ENCODE measurements at regions not wholly inside any gene's neighbourhood (a gene's known extent, or its start where the extent isn't known, plus 50 kb on each side); places are given as distances from the start of the nearest gene placed in this dataset.
"Not testable (repeated sequence)": the region's sequence is repeated elsewhere in the genome, so short reads cannot be mapped to it uniquely, and the experiment has no call there.

DNA sequence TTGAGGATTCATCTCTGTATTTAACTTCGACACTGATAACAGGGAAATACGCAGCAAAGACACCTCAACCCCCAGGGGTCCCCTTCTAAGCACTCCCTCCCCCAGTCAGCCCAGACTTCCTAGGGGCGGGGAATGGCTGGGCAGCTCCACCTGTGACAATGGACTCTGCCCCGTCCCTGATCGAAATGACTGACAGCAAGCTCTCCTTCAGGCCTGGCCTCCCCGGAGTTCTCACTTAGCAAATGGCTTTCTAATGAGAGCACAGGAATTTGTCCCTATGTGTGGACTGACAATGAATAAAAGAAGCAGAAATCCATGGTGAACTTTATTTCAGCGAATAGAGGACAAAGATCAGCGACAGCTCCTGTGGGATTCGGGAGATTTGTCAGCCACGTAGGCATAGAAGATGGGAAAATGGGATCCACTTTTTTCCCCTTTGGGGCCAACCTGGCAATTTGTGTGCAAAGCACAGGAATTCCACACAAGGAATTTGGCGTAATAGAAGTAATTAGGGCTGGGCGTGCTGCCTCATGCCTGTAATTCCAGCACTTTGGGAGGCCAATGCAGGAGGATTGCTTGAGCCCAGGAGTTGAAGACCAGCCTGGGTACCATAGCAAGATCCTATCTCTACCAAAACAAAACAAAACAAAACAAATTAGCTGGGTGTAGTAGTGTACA lies 63.8 kb downstream of the TNFAIP2 start:
- DNase-seq: no peak

DNA sequence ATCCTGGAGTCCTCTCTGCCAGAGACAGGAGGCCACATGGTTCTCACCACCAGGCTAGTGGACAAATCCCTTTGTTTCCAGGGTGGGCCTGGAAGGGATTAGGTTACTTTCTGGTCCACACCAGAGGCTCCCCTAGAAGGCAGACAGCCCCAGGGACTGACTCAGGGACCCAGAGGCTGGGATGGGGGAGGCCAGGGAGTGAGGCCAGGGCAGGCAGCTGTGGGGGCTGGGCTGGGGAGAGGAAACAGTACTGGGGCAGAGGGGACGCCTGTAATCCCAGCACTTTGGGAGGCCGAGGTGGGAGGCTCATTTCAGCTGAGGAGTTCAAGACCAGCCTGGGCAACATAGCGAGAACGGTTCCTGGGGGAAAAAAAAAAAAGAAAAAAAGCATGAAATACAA lies 64.7 kb downstream of the TNFAIP2 start:
- DNase-seq: no peak

DNA sequence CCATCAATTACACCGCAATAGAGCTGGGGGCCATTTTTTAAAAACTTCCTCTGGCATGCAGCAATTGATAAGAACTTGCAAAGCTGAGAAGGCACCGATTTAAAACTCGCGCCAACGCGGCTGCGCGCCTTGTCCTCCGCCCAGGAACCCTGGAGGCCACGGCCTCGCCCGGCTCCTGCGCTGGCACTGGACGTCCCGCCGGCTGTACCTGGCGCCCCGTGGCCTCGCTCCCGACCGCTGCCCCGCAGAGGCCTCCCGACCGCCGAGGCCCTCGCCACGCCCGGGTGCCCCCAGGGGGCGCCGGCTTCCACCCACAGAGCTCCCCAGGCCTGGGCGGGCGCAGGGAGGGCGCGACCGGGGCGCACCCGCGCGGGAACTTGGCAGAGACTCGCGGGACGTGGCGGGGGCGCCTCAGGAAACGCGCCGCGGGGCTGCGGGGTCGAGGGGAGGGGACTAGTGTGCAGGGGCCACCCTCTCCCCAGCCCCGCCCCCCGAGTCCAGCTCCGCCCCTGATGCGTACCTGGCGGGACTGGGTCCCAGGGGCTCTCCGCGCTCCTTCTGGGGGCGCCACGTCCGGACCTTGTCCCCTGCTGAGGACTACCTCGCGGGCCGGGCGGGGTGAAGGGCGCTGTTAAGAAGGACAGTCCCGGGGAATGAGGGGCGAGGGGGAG lies 65.7 kb downstream of the TNFAIP2 start:
- DNase-seq: no peak

DNA sequence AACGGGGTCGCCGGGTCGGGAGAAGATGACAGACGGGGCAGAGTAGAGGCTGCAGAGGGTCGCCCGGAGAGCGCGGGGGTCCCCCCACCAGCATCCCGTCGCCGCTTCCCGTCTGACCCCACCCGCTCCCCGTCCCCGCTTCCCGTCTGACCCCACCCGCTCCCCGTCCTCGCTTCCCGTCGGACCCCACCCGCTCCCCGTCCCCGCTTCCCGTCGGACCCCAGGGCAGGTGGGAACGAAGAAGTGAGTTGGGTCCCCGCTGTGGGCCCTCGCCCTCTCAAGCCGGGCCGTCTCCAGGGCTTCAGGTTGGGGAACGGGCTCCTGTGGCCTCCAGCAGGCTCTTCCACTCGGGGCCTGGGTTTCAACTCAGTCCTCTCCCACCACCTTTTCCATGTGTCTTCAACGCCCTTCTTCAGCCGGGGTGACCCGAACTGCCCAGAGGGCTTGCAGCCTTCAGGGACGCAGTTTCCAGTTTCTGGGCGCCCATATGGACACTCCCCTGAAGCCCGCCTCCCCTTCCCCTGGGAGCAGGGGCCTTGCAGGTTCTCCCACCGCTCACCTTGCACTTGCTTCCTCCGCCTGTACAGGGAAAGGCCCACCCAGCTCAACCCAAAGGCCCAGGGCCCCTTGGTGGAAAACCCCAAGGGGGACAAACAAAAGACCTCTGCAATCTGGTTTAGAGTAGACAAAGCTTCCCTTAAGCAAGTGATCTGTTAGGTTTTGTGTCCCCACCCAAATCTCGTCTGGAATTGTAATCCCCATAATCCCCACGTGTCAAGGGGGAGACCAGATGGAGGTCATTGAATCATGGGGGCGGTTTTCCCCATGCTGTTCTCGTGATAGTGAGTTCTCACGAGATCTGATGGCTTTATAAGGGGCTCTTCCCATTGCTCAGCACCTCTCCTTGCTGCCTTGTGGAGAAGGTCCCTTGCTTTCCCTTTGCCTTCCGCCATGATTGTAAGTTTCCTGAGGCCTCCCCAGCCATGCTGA lies 66.5 kb downstream of the TNFAIP2 start:
- DNase-seq: no peak

DNA sequence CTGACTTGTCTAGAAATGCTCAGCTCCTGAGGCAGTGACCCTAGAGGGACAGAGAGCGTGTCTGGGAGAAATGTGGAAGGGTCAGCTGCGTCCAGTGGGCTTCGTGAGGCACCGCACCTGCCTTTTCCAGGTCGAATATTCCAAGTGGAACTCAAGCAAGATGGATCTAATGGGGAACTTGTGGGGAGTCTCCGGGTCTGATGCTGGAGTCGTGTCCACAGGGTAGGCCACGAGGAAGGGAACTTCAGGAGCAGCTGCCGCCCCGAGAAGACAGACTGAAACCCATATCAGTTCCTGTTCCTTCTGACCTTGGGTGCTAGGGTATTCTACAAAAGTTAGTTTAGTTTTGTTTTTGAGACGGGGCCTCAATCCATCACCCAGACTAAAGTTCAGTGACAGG lies 67.5 kb downstream of the TNFAIP2 start:
- DNase-seq: peak; percentile 68

DNA sequence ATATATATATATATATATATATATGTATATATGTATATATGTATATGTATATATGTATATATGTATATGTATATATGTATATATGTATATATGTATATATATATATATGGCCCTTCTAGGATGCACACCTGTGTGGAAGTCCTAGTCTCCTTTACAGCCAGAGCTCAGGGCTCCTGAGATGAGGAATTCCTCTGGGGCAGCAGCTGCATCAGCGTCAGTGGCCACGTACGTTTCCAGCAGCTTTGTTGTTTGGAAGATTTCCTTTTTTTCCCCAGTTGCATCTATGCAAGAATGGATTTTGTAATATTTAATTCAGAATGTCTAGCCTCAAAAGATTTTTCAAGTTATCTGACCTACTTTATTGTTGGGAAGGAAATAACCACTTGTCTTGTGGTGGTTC lies 68.6 kb downstream of the TNFAIP2 start:
- no peak for DNase-seq

DNA sequence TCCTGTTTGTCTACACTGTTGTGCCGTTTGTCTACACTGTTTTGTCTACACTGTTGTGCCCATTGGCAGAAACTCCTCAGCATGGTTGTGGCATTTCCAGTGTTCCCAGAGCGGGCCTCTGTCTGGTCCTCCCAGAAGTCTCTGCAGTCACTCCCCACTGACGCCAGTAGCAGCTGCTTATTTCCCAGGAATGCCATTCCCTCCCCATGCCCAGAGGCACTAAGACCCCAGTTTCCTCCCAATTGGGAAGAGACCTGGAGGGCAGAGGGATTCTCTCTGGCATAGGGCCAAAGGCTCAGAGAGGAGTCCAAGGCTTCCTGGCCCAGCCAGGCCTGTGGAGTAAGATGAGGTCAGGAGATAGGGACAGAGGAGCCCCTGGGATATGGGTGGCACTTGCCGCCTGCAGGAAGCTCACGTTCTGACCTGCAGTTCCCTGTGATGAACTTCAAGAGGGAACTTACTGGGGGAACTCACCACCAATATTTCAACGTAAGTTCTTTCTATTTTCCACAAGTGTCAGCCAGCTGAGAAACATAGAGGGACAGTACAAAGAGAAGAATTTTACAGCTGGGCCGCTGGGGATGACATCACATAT lies 69.1 kb downstream of the TNFAIP2 start:
- no peak for DNase-seq

DNA sequence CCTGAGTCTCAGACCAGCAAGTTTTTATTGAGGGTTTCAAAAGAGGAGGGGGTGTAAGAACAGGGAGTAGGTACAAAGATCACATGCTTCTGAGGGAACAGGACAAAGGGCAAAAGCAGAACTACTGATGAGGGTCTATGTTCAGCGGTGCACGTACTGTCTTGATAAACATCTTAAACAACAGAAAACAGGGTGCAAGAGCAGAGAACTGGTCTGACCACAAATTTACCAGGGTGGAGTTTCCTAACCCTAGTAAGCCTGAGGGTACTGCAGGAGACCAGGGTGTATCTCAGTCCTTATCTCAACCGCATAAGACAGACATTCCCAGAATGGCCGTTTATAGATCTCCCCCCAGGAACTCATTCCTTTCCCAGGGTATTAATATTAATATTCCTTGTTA lies 69.6 kb downstream of the TNFAIP2 start:
- not testable (repeated sequence) for DNase-seq

DNA sequence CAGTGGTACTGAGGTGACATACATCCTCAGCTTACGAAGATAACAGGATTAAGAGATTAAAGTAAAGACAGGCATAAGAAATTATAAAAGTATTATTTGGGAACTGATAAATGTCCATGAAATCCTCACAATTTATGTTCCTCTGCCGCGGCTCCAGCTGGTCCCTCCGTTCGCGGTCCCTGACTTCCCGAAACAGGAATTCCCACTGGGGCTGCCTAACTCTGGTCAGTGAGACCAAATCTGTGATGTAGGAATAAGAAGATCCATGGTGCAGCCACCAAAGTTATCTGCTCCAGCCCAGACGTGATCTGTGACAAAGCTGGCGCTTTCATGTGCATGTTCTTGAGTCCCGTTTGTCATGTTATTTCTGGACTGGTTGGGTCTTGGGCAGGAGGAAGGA lies 70.2 kb downstream of the TNFAIP2 start:
- DNase-seq: not testable (repeated sequence)

DNA sequence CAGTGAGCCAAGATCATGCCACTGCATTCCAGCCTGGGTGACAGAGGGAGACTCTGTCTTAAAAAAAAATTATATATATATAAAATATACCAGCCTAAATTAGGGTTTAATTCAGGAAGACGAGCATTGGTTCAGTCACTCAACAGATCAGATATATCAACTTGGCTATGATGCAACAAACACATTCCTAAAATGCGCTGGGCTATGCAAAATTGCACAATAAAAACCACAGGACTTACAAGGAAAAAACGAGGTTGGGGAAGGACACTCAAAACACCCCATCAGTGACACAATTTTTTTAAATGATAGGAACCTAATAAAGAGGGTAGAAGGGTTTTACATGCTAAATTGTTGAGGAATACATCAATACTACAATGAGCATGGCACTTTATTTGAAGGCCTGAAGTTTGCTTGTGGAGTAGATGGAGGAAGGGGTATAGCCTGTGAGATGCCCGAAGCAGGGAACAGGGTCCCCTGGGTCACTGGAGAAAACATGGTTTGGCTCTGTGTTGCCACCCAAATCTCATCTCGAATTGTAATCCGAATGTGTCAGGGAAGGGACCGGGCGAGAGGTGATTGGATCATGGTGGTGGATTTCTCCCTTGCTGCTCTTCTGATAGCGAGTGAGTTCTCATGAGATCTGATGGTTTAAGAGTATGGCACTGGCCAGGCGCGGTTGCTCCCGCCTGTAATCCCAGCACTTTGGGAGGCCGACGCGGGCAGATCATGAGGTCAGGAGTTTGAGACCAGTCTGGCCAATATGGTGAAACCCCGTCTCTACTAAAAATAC lies 71.2 kb downstream of the TNFAIP2 start:
- DNase-seq: peak; percentile 90

DNA sequence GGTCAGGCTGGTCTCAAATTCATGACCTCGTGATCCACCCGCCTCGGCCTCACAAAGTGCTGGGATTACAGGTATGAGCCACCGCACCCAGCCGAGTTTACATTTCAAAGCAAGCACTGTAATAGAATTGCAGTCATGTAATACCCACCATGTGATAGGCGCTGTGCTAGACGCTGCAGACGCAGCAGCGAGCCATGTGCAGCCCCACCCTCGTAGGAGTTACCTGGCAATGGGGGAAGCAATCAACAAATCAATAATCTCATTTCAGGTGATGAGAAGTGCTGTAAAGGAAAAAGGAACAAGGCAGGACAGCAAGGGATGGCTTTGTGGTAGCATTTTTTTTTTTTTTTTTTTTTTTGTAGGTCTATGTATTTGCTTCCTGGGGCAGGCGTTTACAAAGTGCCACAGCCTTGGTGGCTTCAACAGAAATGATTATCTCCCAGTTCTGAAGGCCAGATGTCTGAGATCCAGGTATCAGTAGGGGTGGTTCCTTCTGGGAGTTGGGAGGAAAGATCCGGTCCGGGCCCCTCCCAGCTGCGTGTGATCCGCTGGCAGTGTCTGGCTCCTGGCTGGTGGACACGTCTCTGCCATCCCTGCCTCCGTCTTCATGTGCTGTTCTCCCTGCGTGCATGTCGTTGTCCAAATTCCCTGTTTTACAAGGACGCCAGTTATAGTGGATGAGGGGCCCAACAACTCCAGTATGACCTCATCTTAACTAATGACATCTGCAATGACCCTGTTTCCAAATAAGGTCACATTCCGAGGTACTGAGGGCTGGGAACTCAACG lies 72.8 kb downstream of the TNFAIP2 start:
- DNase-seq: no peak

DNA sequence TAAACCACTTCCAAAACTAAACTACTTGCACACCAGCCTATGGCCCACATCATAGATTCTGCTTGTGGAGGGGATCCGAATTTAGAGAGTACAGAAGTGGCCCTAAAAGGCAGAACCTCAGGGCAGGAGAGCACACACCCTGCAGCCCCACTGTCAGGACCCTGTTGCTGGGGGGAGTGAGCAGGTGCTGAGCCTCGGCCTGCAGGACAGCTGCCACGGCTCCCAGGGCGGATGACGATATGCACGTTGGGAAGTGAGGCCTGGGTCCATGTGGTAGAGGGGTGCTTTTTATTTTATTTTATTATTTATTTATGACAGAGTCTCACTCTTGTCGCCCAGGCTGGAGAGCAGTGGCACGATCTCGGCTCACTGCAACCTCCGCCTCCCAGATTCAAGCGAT lies 73.5 kb downstream of the TNFAIP2 start:
- DNase-seq: no peak

DNA sequence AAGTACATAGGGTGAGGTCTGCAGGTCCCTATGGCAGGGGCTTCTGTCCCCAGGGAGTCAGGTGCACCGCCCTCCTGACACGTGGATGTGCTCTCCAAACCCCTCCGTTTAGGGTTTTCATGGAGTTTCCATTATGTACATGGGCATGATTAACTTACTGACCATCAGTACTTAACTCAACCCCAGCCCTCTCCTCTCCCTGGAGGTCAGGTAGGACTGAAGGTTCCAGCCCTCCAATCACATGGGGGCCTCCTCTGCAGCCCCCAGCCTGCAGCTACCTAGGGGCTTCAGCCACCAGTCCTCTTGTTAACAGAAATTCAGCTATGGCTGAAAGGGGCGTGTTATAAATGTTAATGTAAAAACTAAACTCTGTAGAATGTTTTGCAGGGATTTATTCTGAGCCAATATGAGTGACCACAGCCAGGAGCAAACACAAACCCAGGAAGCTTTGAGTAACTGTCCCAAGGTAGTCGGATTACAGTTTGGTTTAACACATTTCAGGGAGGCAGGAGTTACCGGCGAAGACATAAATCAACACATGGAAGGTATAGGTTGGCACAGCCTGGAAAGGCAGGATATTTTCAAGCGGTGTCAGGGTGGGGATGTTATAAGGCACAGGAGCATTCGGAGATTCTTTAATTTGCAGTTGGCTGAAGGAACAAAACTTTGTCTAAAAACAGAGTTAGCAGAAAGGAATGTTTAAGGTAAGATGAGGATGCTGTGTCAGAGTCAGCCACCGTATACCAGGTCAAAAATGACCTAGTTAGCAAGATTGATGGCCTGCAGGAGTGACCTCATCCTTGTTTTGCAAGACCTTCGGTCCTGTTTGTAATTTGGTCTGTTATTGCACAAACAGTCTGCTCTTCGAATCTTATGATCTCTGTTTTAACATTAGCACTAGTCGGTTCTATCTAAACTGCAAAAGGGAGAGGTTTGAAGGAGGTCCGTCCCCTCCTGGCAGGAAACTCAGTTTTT lies 75.2 kb downstream of the TNFAIP2 start:
- DNase-seq: peak; percentile 72

DNA sequence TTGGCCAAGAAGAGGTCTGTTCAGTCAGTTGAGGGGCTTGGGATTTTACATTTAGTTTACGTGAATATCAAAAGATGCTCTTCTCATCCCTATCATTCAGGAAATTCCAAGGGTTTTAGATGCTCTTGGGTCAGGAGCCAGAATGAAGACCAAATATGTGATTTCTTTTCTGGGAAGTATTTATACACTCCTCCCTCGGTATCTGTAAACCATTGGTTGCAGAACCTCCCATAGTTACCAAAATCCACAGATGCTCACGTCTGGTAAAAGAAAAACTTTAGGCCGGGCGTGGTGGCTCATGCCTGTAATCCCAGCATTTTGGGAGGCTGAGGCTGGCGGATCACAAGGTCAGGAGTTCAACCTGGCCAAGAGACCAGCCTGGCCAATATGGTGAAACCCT lies 75.9 kb downstream of the TNFAIP2 start:
- no peak for DNase-seq

DNA sequence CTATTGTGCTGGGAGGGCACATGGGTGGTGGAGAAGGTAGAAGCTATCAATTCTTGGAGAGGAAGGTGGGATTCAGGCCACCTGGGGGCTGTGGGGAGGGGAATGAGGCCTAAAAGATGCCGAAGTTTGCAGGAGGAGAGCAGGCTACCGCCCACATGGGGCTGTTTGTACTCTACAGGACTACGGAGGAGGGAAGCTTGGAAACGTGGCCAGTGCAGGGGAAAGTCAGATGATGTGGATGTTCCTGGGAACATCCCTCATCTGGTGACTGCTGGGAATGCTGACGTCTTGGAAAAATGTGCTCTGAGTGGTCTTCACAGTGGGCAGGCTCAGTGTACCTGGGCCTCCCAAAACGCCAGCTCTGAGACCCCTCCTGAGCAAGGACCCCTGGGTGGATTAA lies 78.5 kb downstream of the TNFAIP2 start:
- DNase-seq: no peak

DNA sequence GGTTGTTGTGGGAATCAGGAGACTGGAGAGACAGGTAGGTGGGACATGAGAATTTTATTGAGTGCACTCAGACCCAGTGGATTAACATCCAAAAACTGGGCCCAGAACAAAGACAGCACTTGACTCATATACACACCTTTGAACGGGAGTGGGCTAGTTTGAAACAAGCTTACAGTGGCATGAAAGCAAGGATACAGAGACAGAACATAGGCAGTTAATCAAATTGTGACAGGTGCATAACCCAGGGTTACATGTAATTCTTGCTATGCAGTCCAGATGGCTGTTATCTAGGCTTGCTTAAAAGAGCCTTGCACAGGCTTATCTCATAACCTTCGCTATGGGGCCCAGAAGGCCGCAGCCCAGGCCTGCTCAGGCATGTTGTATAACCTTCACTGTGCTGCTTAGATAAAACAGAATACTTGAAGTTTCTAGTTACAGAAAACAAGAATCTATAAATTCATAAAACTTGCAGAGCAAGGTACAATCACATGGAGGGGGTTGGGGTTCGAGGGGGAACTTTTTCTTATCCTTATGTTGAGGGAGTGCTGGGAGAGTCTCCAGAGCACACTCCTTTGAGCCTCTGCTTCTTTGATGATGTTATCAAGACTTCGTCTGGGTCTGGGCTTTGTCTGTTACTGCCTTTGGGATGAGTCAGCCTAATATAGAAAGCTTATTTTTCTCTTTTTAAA lies 81.7 kb downstream of the TNFAIP2 start:
- no peak for DNase-seq

DNA sequence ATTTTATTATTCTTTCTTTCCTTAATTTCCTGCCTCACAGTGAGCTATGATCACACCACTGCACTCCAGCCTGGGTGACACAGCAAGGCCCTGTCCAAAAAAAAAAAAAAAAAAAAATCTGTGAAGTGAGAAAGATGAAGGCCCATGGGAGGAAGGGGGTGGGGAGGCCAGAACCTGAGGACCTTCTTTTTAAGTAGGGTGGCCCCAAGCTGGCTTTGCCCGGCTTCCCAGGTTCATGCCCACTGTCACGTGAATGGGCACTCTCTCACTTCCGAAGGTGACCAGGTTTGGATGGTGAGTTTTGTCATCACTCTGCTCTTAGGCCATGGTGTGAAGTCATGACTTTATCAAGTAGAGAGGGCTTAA lies 82.3 kb downstream of the TNFAIP2 start:
- no peak for DNase-seq

DNA sequence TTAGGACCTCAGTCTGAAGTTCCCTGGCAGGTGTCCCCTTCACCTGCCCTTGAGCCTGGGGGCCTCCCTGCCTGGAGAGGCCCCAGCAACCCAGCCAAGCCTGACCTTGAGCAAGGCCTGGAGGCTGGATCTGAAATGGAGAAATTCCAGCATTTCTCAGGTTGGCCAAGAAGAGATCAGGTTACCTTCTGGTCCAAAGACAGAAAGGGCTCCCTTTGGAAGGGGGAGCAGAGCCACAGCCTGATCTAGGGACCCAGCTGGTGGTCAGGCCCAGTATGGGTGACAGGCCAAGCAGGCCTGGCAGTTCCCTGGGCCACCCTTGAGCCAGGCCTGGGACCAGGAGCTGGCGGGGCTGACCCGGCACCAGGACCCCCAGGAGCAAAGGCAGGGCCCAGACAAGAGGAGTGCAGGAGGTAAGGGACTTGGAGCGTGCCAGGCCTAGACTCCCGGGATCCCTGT lies 82.8 kb downstream of the TNFAIP2 start:
- DNase-seq: no peak

DNA sequence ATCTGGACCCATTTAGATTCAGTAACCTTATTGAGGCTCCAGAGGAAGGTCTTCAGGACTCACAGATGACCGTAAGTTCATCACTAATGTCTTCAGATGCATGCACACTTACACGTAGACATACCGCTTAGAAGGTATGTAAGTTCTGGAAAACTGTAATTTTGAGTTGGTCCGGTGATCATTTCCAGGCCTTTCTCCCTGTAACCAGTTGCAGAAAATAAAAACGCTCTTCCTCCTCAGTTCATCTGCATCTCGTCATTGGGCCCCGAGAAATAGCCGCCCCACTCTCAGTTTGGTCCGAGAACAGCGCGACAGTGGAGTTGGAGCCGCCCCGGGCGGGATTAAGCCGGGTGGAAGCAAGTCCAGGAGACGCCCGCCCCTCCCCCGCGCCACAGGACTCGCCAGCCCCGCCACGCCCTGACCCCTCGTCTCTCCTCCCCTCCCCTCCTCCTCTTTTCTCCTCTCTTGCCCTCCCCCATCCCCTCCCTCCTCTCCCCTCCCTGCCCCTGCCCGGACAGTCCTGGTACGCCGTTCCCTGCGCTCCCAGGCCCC lies 83.7 kb downstream of the TNFAIP2 start:
- DNase-seq: no peak

All from MV-4-11 (cell line).